Activated CD4-positive, alpha-beta T cell treated with anti-CD3 and anti-CD28 coated beads, Interleukin-2, Interleukin-4, amounts not matched to agents 100 ng/mL and 50 ng/mL, durations not matched to agents 16 hours and 8 hours (primary cell): ENCODE measurements at regions not wholly inside any gene's neighbourhood (a gene's known extent, or its start where the extent isn't known, plus 50 kb on each side); places are given as distances from the start of the nearest gene placed in this dataset.
"Not testable (repeated sequence)": the region's sequence is repeated elsewhere in the genome, so short reads cannot be mapped to it uniquely, and the experiment has no call there.

Experiments used
- DNase-seq: peaks from one replicate; pipeline ENCODE4 v3.0.0-alpha.2; 2020; ENCODE audit warnings: low spot score

DNA sequence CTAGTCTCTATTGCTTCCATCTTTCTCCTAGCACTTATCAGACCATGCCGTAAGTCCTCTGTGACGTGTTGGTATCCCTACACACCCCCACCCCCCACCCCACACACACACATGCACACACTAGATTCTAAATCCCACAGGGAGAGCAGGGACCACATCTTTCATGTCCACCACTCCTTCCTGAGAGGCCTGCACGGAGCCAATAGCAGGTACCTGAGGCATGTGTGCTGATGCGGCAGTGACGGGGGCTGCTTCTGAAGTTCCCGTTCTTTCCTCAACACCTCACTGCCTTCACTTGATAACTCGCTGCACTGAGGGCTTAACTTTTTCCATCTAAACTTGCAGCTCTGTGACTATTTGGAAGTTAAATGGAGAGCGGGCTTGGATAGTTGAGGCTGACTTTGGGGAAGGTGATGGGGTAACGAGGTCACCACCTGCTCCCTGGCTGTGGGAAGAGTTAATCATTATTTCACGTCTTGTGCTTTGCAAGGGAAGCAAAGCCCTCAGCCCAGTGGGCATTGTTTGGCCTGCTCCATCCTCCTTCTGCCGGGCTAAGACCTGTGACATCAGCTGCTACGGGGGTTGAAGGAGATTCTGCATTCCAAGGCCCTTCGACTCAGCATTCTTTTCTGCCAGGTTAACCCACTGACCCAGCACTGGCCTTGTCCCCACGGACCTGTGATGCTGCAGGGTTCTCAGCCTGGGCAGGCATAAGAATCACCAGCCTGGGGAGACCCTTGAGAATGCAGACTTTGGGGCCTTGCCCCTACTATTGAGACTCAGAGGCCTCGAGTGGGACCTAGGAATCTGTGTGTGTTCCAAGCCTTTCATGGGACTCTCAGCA, 187.8 kb downstream of the ANKRD60 start:
- DNase-seq, result no peak

DNA sequence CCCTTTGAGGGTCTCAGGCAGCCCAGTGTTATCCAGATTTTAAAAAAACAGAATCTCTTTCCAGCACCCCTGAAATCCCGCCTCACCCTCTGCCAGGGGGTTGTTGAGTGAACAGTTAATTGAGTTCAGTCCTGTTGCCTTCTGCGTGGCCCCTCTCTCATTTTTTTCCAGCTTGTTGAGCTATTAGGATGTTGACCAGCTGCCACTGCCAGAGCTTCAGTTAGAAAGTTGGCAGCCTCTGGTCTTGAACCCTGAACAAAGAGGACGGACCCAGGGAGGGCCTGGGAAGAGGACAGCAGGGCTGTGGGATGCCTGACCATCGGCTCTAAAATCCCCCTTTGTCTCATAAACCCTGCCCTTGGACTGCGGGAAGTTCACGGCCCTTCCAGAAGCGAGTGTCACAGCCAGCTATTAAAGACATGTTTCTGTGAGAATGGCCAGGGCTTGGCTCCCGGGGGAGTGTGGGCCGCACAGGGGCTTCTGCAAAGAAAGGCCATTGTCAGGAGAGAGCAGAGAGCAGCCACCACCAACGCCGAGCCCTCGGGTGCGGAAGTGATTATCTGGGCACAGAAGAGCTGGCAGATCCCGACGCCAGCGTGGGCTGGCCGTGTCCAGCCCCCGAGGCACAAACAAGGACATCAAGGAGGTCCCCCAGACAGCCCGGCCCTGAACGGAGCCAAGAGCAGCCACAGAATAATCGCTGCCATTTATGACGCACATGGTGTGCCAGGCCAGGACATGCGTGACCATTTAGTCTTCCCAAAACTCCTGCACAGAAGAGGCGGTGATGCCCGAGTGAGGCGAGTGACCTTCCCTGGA, 189.0 kb downstream of the ANKRD60 start:
- DNase-seq, result no peak

DNA sequence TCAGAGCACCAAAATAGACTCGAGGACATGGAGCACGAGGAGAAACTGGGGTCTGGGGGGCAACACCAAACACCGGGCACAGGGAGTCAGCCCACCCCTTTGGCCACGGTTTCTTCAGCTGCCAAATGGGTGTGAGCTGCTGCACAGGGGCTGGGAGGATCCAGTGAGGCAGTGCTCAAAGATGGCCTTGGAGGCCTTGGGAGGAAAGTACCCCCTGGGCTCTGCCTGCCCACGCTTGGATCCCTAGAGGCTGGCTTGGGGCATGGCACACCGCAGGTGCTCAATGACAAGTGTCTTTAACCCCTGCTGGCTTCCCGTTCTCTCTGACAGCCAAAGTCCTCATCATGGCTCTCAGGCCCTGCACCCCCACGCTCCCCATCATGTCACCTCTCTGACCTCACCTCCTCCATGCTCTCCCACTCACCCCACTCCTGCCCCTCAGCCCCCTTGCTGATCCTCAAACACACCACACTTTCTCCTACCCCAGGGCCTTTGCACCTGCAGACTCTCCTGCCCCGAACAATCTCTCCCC, 190.3 kb downstream of the ANKRD60 start:
- no peak for DNase-seq

DNA sequence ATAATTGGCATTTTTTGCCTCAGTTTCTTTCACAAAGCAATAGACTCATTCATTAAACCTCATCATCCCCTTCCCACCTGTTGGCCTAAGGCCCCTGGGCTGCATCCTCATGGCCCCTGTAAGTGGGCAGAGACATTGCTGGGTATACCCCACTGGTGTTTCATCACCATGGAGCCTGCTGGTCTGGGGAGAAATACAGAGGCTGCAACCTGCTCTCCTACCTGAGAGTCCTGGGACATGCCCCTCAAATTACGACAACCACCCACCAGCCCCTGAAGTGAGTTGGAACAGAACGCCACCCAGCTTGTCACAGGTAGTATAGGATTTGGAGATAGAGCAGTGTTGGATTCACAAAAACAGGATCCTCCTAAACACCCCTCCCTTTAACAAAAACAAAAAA, 190.8 kb downstream of the ANKRD60 start:
- no peak for DNase-seq

DNA sequence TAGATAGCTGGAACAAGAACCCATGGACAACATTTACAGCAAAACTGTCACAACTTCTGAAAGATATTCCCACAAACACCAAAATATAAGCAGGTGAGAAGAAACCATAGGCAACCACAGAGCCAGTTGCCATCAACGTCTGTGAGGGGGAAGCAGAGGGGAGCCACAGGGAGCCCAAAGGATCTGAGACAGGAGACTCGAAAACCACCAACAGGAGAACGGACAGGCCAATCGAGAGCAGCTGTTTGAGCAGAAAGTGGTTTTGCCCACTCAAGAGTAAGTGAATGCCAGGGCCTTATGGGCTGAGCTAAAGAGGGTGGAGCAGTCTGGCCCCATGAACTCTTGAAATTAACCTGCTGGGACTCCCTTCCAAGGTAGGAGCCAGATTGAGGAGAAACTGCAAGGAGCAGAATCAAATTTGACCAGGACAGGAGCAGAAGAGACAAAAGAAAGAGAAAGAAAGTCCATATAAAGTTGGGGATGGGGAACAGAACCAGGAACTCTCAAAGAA, 195.4 kb downstream of the ANKRD60 start:
- no peak for DNase-seq

DNA sequence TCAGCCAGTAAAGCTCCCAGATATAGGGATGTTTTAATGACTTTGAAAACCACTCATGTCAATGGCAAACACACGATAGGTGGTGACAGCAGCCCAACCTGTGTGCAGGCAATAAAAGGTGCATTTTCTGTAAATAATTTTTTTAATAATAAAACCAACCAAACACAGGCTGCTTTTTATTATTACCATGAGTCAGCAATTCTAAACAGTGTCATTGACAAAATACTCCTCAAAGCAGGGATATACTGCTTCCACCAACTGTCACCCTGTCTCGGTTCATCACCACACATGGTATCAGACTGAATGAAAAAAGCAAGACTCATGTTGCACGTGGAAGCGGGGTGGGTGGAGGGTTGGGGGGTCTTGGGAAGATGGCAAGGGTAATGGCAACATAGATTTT, 195.9 kb downstream of the ANKRD60 start:
- DNase-seq, result no peak

DNA sequence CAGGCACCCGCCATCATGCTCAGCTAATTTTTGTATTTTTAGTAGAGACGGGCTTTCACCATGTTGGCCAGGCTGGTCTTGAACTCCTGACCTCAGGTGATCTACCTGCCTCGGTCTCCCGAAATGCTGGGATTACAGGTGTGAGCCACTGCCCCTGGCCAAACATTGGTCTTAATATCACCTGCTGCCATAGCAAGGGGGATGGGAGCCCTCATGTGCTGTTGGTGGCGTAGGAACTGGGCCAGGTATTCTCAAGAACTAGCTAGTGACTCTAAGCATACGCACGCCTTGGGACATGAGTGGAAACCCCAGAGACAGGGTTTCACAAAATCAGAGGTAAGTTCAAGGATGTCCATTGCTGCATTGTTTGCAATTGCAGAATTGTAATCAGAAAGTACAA, 197.1 kb downstream of the ANKRD60 start:
- DNase-seq, result not testable (repeated sequence)

DNA sequence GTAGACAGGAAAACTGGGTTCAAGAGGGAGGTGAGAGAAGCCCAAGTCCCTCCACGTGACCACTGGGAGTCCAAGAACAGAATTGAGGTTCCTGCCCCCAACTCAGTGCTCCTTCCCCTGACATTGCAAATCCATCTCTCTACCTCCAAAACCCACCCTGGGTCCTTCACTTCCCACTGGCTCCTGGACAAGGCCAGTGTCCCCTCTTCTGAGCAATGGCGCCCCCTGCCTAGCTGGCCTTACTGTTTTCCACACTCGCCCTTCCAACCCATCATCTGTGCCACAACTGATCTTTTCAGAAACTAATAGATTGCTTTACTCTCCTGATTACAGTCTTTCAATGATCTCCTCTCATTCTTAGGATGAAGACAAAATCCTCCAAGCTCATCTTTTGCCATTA, 200.3 kb downstream of the ANKRD60 start:
- DNase-seq, result no peak

DNA sequence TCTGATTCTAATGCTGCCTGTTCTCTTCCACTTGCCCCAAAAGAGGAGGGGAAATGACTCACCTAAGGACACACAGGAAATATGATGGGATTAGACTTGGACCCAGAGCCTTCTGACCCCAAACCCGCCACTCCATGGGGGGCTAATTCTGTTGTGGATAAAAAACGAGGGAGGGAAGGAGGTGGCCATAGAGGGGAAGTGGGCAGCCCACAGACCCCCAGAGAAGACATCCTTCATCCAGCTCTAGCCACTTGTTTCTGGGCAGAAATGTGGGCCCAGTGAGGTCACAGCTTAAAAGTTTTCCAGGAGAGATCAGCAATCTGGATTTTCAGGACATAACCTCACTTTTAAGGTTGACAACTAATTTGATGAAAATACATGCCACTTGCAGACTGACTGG, 202.1 kb downstream of the ANKRD60 start:
- no peak for DNase-seq

DNA sequence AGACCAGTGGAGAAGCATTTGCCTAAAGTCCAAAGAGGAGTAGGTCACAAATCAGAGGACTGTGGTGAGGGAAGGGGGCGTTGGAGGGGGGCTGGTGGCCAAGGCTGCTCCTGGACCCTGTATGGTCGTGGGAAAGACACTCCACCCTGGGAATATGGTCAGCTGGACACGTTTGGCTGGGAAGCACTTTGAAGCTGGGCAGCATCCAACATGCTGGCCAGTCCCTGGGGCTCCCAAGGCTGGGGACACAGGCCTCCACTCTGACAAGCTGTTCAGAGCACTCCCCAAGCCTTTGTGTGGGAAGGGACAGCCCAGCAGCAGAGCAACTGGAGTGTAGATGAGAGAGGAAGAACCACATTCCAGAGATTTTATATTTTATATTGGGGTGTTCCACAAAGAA, 203.2 kb downstream of the ANKRD60 start:
- DNase-seq, result no peak

DNA sequence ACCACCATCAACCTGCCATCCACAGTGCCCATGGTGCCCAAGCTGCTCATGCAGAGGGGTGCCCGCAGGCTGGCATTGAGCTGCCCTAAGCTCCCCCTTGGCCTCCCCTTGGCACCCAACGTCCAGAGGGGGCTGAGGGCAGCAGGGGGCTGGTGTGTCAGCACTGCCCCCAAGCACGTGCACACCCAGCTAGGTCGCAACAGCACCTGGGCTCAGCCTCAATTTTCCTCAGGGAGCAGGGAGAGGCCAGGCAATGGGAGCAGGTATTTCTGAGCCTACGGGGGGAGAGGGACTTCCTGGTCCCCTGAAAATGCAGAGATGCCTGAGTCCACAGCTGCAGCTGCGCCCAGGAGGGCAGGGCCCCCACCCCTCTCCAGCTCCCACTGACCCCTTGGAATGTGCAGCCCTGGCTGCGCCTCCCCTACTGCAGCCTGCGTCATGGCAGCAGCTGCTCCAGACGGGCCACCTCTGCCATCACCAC, 204.2 kb downstream of the ANKRD60 start:
- no peak for DNase-seq

DNA sequence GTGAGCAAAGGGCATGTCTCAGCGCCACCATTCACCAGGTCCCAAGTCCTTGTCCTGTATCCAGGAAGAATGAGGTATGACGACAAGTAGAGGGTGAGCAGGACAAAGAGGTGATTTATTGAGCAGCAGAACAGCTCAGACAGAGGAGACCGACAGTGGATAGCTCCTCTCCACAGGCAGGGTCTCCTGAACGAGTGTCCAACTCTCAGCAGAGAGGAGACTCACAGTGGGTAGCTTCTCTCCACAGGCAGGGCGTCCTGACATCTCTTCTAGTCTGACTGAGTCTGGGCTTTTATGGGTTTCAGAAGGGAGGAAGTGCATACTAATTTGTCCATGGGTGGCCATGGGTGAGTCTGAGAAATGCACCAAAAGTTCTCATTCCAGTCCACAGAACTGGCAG, 204.7 kb downstream of the ANKRD60 start:
- no peak for DNase-seq

DNA sequence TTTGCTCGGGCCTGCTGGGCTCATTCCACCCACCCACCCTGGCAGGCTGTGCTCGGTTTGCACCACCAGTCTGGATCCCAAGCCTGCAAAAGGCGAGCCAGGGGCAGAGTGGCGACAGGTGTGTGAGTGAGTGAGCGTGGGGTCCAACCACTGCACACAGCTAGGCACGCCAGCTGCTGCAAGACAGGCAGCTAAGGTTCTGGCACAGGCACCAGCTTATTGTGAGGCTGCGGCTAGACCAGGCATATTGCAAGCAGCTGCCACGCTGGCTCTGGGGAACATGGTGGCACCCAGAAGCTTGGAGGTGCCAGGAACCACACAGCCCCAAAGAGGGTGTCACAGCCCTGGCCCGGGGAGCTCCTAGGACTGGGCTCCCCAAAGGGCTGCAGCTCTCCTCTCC, 205.1 kb downstream of the ANKRD60 start:
- no peak for DNase-seq

DNA sequence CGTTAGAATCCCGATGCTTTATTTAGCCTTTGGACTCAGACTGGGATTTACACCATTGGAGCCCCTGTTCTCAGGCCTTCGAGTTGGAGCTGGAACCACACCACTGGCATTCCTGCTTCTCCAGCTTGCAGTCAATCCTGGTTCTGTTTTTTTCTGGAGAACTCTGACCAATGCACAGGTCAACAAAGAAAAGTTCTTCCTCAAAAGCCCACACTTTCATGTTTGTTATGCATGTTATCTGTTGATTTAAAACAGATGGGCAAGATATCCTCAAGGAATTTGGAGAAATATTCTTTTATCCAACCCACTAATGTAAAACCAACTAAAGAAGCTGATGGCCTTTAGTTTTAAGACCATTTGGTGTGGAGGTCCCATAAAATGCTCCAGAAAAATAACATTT, 205.7 kb downstream of the ANKRD60 start:
- no peak for DNase-seq

DNA sequence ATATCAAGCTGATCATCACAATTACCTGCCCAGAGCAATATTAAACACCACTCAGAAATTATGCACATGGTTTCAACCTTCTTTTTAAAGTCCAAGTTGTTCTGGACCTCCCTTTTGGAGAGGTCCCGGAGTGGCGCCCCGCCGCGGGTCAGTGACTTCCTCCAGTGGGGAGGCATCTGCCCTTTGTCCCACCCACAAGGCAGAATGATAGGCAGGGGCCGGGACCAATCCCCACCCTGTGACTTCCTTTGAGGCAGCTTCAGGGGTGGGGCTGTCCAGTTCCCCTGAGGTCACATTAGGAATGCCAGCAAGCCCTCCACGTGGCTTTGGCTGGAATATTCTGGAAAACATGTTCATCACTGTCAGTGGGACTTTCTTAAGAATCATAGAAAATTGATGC, 207.0 kb downstream of the ANKRD60 start:
- DNase-seq, result no peak

DNA sequence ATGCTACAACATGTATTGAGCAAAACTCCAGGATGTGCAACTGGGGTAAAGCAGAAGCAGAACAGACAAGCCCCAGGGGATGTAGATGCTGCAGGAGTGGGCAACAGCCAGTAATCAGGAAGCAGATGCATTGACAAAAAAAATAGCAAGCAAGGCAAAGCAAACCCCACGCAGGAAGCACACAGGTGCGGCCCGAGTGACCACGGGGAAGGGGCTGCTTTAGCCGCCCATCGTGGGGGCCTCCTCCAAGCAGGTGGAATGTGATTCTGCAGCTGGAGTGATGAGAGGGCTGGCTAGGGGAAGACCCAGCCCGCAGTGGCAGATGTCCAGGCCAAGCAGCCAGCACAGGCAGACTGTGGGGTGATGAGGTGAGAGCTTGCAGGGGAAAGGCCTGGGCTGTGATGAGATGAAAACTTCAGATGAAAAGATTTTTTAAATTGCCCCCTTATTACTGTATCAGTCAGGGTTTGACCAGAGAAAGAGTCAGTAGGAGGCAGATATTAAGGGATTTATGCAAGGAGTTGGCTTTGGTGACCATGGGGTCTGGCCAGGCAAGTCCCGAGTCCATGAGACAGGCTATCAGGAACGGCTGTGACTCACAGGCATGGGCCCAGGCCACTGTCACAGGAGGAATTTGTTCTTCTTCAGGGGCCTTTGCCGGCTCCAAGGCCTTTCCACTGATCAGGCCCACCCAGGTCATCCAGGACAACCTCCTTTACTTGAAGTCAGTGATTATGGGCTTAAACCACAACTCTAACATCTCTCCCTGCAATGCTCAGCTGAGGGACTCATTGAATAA, 207.6 kb downstream of the ANKRD60 start:
- DNase-seq, result no peak

DNA sequence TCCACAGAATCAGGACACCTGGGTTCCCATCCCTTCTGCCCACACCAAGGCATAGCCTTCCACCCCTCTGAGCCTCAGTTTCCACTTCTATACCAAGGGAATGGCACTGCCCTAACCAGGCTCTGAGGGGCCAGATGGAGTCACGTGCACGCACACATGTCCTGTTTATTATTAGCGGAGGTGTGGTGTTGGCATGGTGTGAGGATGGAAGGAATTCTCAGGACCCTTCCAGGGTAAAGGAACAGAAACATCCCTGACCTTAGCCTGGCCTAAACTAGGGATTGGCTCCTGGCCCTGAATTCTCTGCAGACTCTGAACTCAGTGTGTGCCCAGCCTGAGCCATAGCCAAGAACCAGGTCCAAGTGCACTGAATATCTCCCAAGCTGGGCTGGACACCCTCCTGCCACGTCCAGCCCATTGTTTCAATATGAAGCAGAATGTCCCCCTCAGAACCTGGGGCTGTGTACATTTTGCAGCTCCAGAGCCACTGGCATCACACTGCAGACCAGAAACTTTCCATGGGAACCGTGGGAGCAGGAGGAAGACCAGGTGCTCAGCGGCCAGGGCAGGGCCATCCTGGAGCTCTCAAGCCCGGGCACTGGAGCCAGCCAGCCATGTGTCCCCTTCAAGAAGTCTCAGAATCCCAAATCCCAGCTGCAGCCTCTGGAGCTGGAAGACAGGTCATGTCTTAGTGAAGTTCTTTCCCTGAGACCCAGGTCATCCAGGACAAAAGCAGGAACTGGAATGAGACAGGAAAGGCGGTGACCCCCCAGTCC, 208.4 kb downstream of the ANKRD60 start:
- DNase-seq, result no peak

DNA sequence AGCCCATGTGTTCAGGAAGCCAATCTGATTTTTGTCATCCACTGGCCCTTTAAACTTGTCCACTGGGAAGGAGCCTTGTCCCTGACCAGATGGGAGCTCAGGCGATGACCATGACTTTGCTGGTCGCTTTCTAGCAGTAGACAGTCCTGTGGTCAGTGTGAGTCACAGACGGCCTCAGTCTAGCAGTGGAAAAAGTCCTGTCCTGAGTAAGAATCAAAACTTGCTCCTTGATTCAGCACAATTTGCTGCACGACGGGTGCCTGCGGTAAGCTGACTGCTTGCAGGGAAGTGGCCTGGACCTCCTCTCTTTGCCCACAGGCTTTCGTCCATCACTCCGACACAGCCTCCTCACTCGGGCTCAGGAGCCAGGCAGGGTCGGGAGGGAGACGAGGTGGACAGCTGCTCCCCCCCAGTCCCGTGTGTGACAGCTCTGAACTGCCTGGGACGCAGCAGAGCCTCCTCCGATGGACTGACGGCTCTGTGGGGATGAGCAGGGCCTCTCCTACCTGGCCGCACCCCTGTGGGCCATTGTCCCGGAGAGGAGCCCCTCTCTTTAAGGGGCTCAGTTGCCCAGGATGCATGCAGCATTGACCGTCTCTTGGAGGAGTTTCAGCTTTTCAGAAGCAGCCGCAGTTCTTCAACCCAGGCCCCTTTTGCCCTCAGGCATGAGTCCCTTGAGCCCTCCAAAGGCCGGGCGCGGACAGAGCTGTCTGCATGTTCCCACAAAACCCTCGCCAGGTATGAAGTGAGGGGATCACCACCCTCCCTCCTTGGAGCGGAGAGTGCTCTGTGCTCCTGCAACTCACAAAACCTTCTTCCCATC, 209.2 kb downstream of the ANKRD60 start:
- DNase-seq, result no peak

DNA sequence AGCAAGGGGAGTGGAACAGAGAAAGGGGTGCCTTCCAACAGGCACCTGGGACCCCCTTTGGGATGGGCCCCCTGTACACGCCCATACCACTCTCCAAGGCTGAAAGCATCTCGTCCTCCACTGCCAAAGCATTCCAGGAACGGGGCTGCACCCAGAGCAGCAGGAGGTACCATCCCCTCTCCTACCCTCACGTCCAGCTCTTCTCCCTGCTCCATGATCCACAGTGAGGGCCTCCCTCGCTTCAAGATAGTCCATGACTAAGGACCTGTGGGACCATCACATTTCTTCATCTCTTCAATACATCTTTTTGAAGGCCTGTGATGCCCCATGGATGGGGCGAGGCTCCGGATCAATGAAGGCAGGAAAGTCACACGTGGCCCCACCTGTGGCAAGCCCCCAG, 209.9 kb downstream of the ANKRD60 start:
- no peak for DNase-seq

DNA sequence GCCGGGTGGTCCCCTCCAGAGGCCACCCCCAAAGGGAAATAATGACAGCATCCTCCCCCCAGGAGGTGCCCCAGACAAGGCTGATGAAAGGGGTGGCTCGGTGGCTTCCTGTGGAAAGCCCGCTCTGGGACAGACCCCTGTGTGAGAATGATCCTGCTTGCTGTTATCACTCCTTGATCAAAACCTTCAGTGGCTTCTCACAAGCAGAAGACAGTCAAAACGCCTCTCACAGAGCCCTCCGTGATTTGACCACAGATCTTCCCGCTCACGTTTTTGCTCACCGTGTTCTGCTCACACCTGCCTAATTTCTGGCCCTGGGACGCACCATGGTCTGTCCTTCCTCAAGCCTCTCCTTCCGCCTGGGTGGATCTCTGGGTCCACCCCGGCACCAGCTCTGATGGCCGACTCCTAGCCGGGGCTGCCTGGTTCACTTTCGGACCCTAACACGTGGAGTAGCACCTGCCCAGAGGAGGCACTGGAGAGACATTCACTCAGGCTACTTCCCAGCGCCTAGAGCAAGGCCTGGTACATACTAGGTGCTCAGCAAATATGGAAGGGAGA, 210.4 kb downstream of the ANKRD60 start:
- DNase-seq, result no peak
